ENCODE measurements at regions not wholly inside any gene's neighbourhood (a gene's known extent, or its start where the extent isn't known, plus 50 kb on each side); places are given as distances from the start of the nearest gene placed in this dataset.
A peak's percentile ranks its signal among the peaks of the same experiment; 100 is the strongest.

DNA sequence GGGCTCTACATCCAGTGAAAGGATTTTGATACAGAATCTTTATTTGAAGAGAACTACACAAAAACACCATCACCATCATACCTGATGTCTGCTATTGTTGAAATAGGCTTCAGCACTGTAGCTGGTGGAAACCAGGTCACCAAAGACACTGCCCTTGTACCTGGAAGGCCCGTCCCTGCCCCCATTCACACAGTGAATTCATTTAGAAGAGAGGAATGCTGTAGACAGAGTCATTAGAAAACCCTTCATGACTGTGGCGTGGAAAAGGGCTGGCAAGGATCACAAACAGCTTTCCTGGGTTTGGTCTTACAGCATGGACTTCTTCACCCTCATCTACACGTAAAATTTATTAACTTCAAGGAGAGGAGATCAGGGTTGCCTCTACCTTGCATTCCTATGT, 202.0 kb upstream of the NRP1 start:
- no peak for TF ChIP-seq CTCF (conservative IDR thresholded peaks at IDR 0.05; ENCODE audit: low read length)

DNA sequence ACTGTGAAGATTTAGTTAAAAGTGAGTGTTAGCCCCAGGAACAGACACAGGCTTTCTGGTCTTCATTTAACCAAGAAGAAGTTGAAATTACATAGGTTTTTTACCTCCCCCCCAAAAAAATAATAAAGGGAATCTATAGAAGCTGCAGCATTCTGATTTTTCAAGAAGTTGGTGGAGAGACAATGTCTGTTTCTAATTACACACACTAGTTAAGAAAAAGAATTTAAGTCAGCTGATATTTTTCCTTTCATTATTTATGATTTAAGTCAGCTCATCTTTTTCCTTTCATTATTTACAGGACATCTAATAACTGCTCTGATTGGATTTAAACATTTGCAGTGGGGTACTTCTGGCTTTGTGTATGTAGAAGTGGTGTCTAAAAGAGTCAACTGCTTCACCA, 201.4 kb upstream of the NRP1 start:
- TF ChIP-seq CTCF (conservative IDR thresholded peaks at IDR 0.05; ENCODE audit: low read length) = no peak
- no peak overlapping the region for H3K4me3 ChIP-seq (ENCODE audit: low read length)
- no peak for DNase-seq (ENCODE audit: low read depth)

More for the DNA sequence above, 202.0 kb upstream of the NRP1 start:
- no peak for DNase-seq (ENCODE audit: low read depth)
- H3K4me3 ChIP-seq (ENCODE audit: low read length) = no peak overlapping the region

GRCh38 chr10:33534416-33534815, 199.9 kb upstream of the NRP1 start:
- no peak for DNase-seq (ENCODE audit: low read depth)
- TF ChIP-seq CTCF (conservative IDR thresholded peaks at IDR 0.05; ENCODE audit: low read length) = no peak
- no peak overlapping the region for H3K4me3 ChIP-seq (ENCODE audit: low read length)

GRCh38 chr10:33533612-33534011, 199.1 kb upstream of the NRP1 start:
- no peak for DNase-seq (ENCODE audit: low read depth)
- TF ChIP-seq CTCF (conservative IDR thresholded peaks at IDR 0.05; ENCODE audit: low read length) = no peak
- no peak overlapping the region for H3K4me3 ChIP-seq (ENCODE audit: low read length)

DNA sequence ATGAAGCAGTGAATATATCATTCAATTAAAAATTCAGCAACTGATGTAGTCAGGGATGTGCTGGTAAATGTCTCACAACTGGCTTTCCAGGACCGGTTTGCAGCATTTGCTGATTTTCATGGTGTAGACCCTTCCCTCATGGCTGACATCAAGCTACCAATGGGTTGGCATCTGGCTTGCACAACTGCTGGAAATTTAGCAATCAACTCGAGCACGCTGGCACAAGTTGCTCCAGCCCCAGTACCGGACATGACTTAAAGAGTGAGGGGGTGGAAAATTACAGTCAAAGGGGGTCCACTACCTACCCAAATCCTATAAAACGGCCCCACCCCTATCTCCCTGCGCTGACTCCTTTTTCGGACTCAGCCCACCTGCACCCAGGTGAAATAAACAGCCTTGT, 198.4 kb upstream of the NRP1 start:
- no peak for TF ChIP-seq CTCF (conservative IDR thresholded peaks at IDR 0.05; ENCODE audit: low read length)
- H3K4me3 ChIP-seq (ENCODE audit: low read length) = no peak overlapping the region
- DNase-seq (ENCODE audit: low read depth) = no peak

DNA sequence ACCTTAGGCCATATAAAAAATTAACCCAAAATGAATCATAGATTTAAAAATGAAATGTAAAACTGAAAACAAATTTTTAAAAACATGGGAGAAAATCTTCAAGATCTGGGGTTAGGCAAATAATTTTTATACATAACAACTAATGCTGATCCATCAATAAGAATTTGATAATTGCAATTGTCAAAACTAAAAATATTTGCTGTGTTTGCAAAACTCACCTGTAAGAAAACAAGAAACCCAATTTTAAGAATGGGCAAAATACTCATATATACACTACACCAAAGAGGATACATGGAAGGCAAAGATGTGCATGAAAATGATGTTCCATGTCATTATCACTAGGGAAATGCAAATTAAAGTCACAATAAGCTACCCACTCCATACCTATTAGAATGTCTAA, 194.8 kb upstream of the NRP1 start:
- no peak for DNase-seq (ENCODE audit: low read depth)
- no peak overlapping the region for H3K4me3 ChIP-seq (ENCODE audit: low read length)
- no peak for TF ChIP-seq CTCF (conservative IDR thresholded peaks at IDR 0.05; ENCODE audit: low read length)

DNA sequence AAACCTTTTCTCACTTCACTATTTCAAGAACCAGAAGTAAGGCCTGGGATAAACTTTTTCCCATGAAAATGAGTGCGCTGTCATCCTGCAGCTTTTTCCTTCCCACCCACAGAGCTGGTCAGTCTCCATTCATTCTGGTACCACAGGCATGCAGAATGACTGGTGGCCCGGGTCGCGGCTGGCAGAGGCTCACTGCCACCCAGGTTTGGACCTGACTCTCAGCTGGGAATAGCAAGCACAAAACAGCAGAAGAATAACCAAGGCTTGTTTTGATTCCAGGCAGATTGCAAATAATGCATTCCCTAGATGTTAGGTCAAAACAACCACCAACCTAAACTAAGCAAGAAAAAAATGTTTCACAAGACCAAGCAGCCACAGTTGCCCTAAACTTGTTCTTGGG, 190.5 kb upstream of the NRP1 start:
- no peak for TF ChIP-seq CTCF (conservative IDR thresholded peaks at IDR 0.05; ENCODE audit: low read length)
- DNase-seq (ENCODE audit: low read depth) = peak; percentile 94
- no peak overlapping the region for H3K4me3 ChIP-seq (ENCODE audit: low read length)
